ENCODE measurements at regions not wholly inside any gene's neighbourhood (a gene's known extent, or its start where the extent isn't known, plus 50 kb on each side); places are given as distances from the start of the nearest gene placed in this dataset.
"Not testable (repeated sequence)": the region's sequence is repeated elsewhere in the genome, so short reads cannot be mapped to it uniquely, and the experiment has no call there.

DNA sequence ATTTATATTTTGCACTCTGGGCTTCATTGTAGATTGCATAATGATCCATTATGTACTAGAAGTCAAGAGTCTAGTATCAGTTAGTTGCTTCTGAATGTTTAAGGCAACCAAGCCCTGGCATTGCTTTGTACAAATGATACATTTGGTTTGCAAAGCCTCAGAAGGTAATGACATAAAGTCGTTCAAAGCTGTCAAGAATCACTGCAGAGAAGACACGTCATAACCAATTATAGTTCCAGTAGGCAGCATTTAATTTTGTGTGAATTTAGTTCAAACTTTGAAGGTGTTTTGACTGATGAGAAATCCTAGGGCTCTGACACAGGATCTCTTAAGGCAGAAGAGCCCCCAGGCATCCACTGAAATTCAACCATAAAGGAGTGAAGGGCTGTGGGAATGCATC is 163.0 kb upstream of the KRR1 start:
- no peak for DNase-seq (ENCODE audit: low read depth in 2 of 2)

DNA sequence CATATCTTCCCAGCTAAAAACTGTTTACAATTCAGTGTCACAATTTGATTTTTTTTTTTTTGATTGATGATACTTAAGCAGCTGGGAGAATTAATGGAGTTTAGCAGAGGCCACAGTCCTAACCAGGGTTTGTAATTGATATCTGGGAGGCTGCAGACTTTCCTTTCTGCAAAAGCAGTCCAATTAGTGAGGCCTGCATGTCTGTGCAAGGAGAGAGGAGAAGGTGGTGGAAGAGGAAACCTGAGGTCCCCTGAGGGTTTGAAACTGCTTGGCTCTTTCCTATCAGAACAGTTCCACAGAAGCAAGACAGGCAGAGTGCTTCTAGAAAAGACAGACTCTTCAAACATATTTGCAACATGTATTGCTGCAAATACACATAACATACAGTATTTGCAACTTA is 160.8 kb upstream of the KRR1 start:
- no peak for DNase-seq (ENCODE audit: low read depth in 2 of 2)

DNA sequence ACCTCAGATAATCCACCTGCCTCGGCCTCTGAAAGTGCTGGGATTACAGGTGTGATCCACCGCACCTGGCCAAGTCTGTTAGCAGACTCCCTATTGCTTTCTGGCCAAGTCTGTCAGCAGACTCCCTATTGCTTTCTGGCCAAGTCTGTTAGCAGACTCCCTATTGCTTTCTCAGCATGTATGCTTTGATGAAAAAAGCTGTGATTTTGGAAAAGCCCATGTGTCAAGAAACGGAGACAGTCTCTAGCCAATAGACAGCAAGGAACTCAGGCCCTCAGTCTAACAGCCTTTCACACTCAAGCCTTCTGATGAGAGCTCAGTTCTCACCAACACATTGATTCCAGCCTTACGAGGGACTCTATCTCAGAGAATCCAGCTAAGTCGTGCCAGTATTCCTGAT is 158.8 kb upstream of the KRR1 start:
- DNase-seq (ENCODE audit: low read depth in 2 of 2): no peak

DNA sequence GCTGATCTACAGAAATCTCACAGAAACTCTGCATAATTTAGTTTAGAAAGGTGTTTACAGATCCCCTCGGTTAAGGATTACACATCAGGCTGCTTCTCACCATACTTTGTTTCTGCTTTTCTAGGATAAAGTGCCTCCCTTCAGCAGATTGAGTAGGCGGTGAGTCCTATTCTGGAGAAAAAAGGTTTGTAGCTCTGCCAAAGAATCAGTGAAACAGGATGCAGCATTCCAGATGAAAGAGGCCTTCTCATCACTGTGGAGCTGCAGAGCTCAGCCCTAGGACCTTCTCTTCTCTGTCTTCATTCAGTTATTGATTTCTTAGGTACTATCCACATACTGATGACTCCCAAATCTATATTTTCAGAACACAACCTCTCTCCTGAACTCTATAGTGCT is 155.5 kb upstream of the KRR1 start:
- peak in 1 of 2 experiments; percentile 53 for DNase-seq (ENCODE audit: low read depth in 2 of 2)

DNA sequence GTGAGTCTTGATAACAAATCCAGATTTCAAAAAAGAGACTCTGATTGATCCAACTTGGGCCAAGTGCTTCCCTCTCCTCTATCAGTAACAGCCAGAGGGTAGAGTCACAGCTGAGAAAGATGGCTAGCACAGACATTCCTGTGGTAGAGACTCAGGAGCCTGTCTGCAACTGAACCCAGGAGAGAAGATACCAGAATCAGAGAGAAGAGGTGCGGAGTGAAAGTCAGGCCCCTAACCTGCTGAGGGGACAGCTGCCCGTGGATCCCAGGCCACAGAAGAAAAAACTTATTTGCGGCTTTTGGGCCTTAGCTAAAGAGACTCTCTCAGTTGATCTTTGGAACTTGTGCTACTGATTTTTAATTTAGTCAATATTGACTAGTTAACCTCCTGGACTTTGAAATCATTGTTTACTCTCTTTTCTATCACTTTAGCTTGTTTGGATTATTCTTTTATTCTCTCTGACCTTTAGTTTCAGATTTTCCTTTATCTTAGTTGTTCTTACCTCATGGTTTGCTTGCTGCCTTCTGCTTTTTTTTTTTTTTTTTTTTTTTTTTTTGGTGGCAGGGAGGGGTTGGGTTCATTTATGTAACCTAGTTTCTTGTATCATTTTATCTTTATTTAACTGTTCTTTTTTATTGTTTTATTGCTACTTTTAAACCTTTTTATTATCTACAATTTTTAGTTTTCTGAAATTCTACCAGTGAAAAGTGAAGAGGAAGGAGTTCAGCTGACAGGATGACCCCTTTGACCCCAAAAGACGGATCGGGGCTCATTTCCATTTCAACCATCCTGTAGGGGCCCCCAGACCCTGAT is 154.9 kb upstream of the KRR1 start:
- no peak for DNase-seq (ENCODE audit: low read depth in 2 of 2)

DNA sequence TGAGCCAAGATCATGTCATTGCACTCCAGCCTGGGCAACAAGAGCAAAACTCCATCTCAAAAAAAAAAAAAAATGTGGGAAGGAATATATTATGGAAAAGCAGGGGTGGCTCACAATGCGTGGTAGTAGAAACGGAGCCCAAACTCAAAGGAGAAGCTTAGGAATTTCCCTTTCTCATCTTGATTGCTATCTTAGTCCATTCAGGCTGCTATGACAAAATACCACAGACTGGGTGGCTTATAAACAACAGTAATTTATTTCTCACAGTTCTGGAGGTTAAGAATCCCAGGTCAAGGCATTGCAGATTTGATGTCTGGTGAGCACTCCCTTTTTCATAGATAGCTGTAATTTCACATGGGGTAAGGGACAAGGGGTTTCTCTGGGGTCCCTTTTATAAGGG is 153.8 kb upstream of the KRR1 start:
- DNase-seq (ENCODE audit: low read depth in 2 of 2): no peak

DNA sequence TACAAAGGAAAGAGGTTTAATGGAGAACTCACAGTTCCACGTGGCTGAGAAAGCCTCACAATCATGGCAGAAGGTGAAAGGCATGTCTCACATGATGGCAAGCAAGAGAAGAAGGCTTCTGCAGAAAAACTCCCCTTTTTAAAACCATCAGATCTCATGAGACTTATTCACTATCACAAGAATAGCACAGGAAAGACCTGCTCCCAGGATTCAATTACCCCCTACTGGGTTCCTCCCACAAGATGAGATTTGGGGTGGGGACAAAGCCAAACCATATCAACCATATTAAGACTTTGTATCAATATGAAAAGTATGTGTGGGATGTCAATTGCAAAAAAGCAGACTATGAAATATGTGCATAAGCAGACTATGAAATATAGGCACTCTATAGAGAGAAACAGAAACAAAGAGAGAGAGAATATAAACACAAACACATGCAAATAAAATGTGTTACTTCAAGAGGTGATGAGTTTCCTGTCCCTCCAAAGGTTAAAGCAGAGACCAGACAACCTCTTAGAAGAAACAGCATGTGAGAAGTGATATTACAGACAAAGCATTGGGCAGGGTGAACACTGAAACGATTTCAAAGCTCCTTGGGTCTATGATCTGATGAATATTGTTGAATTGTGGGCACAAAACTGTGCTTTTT is 151.2 kb upstream of the KRR1 start:
- no peak for DNase-seq (ENCODE audit: low read depth in 2 of 2)

DNA sequence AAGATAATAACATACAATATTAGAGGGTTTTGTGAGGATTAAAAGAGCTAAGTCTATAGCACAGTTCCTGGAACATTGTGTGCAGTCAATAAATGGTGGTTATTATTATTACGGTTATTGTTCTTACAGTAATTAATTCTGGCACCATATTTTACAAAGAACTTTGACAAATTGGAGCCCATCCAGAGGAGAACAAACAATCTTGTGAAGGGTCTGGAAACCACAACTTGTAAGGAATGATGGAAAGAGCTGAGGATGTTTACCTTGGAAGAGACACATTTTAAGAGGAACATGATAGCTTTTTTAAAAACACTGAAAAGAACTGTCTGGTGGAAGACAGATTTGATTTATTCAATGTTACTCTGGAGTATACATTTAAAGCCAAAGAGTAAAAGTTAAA is 150.5 kb upstream of the KRR1 start:
- DNase-seq (ENCODE audit: low read depth in 2 of 2): peak; percentile 54 to 55

DNA sequence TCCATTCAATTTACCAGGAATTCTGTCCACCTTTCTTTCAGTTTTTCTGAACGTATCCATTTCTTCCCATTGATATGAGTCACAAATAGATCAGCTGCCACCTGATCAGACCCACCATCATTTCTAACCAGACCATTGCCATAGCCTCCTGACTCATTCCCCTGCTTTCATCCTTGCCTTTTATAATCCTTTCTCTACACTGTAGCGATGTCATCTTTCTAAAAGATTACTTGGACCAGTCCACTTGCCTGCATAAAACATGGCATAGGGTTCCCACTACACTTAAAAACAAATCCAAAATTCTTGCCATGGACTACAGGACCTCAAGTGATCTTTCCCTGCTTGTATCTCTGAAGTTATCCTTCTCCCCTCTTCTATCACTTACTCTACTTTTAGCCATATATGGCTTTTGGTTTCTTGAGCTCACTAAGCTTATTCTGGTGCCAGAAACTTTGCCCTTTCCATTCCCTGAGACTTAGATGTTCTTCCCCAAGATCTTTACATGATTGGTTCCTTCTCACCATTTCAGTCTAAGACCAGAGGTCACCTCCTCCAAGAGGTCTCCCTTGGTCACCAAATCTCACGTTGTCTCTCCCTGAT is 149.5 kb upstream of the KRR1 start:
- no peak for DNase-seq (ENCODE audit: low read depth in 2 of 2)

DNA sequence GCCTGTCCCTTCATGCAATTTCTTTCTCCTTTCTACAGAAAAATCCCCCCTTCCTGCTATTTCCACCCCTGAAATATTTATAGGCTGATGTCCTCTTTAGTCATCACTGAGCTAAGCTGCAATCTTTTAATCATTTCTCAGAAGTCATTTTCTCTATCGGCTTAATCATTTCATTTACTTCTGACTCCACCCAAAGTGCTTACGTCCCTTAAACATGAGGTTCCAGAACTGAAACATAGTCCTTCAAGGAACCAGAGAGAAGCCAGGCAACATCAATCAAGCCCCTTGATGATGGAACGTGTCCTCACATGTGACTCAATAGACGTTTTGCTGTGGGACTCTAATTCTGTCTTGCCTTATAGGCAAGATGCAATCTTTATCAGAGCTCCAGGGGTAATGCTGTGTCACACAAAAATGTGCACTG is 148.7 kb upstream of the KRR1 start:
- peak; percentile 41 to 54 for DNase-seq (ENCODE audit: low read depth in 2 of 2)

DNA sequence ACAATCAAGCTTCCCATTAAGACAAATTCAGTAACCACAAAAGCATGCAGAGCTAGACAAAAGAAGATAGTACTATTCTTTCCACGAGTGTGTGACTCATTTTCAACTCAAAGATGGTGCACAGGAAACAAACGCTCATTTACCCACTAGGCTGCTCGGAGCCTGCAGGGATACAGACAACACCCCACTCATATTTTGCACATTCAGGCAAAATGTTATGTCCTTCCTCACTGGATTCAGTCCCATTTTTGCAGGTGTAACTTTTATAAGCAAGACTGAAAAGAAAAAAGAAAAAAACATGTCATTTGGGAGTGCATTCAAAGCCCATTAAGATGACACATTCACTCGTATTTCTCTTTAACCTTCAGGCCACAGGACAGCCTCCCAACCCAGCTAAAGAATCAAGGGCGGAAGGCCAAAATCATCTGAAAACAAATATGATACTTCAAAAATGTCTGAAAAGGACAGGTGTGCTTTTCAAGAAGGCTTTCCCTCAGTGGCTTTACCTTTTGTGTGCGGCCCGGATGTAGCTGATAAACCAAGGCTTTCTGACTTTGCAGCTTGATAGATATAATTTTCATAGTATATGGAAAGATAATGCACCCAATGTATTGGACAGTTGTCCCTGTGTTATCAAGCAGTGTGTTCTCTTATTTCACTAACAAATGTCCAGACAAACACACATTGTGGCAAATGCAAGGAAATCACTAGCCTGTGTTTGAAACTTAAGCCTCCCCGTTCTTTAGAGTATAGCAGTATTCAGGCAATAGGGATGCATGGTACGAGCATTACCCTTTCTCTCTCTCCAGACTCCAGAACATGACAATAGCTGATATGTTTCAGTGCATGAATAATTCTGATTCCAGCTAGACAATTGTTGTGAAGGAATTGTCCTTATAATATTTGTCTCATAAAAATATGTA is 147.8 kb upstream of the KRR1 start:
- DNase-seq (ENCODE audit: low read depth in 2 of 2): no peak

DNA sequence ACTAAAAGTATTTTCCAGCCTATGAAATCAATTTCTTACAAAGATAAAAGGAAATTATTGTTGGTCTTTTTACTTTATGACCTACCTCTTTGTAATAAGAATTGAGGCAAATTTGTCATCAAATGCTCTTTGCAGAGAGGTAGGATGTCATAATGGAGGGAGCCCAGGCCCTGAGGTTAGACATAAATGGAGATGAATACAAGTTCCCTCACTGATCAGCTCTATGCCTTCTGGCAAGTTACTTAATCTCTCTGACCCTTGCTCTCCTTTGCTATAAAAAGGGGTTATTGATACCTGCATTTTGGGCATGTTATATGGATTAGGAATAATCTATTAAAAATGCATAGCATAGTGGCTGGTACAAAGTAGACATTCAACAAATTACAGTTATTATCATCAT is 146.9 kb upstream of the KRR1 start:
- no peak for DNase-seq (ENCODE audit: low read depth in 2 of 2)

DNA sequence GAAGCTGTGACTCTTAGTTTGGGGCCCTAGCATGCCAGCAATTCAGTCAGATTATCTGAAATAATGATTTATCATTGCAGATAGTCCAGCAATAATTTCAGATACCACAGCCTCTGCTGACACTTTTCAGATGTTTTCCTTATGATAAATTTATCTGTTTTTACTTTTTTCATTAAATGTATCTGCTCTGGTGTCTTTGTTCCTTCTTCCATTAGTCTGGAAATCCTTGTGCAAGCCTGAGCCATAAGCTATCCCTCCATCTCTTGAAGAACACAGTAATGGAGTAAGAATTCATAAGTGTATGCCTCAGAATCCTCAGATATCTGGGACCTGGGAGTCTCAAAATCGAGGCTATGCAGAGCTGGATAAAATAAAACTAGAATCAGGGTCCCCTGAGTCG is 146.4 kb upstream of the KRR1 start:
- no peak for DNase-seq (ENCODE audit: low read depth in 2 of 2)

DNA sequence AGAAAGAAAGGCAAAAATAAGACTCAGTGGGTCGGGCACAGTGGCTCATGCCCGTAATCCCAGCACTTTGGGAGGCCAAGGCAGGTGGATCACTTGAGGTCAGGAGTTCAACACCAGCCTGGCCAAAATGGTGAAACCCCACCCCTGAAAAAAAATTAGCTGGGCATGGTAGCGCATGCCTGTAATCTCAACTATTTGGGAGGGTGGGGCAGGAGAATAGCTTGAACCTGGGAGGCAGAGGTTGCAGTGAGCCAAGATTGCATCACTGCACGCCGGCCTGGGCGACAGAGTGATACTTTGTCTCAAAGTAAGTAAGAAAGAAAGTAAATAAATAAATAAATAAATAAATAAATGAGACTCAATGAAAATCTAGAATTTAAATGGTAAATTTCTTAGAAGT is 145.9 kb upstream of the KRR1 start:
- not testable (repeated sequence) for DNase-seq (ENCODE audit: low read depth in 2 of 2)

DNA sequence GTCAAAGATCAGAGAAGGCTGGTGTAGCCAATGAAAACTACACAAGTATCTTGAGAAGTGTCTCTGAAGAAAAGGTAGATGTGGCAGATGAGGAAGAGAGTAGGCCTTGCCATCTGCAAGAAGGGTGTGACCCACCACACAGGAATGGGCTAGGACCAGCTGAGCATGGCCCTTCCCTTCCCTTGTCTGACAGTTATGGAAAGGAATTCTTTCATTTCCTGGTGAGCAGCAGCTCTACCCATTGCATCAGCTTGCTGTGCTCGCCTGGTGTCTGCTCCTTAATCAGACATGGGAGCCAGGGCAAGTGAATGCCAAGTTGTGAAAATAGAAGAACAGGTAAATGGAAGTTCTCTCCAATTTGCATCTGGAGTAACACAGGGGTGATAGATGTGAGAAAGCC is 145.2 kb upstream of the KRR1 start:
- DNase-seq (ENCODE audit: low read depth in 2 of 2): peak; percentile 78 to 83

DNA sequence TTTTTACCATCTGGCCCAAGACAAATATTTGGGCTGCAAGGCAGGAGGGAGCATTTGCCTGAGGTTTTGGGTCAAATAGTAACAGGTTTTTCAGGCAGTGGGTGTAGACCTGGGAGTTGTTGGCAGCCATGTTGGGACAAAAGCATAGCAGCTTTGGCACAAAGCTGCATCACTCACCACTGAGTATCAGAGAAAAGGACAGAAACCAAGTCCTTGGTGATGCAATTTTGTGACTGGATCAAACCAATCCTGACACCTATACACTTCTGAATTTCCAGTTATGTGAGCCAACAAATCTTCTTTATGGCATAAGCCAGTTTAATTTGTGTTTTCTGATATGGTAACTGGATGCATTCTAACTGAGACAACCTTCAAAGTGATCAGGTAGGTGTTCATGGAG is 144.8 kb upstream of the KRR1 start:
- DNase-seq (ENCODE audit: low read depth in 2 of 2): no peak

DNA sequence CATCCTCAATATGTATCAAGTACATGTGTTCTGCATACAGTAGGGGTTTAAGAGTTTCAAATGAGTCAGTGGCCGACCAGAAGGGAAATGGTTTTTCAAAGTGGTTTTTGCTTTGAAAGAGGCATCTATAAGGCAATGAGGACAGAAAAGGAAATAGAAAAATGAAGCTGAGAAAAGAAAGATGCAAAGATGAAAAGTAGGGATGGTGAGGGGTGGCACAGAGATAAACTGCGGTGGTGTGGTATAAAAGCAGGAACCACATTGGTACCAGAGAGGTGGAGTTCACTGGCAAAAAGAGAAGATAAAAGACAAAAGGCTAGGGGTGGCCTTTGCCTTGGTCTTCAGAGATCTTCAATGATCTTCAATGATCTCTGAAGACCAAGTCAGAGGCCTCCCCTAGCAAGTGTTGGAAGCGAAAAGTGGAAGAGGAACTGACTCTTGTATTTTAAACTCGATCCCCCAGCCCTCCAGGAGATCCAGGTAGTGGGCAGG is 144.0 kb upstream of the KRR1 start:
- DNase-seq (ENCODE audit: low read depth in 2 of 2): no peak

DNA sequence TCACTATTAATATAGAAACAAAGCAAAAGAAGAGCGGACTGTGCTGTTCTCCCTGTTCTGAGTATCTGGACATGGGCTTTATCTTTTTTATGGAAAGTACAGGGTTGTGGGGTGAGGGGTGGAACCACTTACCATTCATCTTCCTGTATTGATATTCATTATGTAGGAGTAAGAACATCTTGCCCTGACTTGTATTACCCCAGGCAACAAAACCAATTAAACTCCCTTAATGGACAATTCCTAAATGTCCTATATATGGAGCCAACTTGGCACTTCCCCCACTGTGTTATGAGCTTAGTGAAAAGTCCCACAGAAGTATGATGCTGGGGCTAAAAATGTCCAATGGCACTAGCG is 139.9 kb upstream of the KRR1 start:
- DNase-seq (ENCODE audit: low read depth in 2 of 2): no peak

DNA sequence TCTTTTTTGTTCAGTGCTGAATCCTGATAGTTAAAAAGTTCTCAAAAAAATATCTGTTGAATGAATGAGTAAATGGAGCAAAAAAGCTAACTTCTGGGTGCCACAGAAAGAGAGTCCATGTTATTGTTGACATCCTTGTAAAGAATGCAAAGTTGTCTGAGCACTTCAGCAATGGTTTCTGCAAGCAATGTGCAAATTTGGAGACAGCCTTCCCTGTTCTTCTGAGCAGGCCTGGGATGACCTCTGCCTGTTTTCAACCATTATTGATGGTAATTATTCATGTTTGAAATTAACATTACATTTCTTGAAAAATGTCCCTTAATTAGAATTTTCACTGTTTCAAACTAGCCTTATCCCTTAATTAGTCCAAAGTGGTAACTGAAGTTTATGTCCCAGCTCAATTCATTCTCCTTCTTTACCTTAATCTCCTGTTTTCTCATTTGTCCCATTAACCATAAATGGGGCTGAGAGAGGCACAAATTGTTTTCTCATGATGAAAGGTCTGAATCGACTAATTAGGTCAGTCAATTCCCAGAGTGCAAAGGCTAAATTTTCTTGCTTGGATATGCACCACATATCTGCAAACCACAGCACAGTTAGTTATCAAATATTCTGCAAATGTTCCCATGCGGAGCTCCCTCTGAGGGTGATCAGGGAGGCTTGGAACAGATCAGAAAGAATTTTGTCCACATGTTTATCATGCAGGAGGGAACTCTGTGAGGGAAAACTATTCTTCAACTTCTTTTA is 139.4 kb upstream of the KRR1 start:
- DNase-seq (ENCODE audit: low read depth in 2 of 2): no peak

DNA sequence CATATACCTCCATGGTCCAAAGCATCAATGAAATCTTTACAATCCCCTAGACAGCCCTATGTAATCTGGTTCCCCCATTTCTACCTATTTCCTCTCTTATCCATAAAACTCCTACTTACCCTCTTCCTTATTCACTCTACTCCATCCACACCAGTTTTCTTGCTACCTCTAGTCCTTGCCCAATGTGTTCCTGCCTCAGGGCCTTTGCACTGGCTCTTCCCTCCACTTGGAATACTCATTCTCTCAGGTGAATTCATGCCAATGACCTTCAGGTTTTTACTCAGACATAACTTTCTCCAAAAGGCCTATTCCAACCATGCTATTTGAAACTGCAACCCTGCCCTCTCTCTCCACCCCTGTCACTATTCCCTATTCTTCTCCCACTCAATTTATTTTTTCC is 138.7 kb upstream of the KRR1 start:
- DNase-seq (ENCODE audit: low read depth in 2 of 2): no peak

DNA sequence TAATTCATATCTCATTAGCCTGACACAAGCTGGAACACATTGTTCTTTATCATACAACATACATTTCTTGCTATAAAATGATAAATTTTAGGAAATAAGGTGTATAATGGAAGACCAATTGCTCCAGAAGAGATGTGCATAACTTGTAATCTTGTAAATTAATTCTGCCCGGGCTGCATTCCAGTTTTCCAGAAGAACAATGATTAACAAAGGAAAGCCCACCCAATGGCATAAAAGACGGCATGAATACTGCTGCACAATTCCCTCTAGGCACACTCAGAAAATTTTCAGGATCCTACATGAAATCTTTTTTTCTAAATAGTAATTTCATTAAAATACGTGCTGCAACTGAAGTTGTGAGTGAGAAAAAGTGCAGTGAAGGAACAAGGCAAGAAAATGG is 137.4 kb upstream of the KRR1 start:
- no peak for DNase-seq (ENCODE audit: low read depth in 2 of 2)

Measured in fibroblast of skin of left biceps (primary cell).